ENCODE measurements at regions not wholly inside any gene's neighbourhood (a gene's known extent, or its start where the extent isn't known, plus 50 kb on each side); places are given as distances from the start of the nearest gene placed in this dataset.

DNA sequence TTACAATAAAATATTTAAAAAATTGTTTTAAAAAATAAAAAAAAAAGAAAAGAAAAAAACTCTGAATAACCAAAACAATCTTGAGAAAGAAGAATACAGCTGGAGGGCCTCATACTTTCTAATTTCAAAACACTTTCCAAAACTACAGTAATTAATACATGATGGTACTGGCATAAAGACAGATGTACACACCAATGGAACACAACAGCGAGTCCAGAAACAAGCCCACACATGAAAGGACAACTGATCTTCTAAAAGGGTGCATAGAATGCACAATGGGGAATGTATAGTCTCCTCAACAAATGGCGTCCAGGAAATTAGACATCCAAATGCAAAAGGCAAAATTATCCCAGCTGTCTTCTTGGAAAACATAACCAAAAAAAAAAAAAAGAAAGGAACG is 99.6 kb downstream of the LURAP1L start:
- no peaks in the 10 kb centered on the region for H3K27me3 Mint-ChIP-seq (ENCODE audit: low read depth)
- CTCF ChIA-PET, result no interaction called here
- H3K36me3 Mint-ChIP-seq, result no peaks in the 10 kb centered on the region
- H3K4me1 Mint-ChIP-seq, result peaks cover 4% of the 10 kb centered on the region; the same call in 1 of the 2 replicates
- DNase-seq (ENCODE audit: low spot score) (no peak), ATAC-seq (no peak)
- no peak overlapping the region for H3K27ac Mint-ChIP-seq
- no peak overlapping the region for H3K4me3 Mint-ChIP-seq
- POLR2A ChIA-PET, result interaction anchor here (0.7 kb wide), 1 partner anchor 11 kb away, joined by 3 read pairs; no protein-coding TSS in a partner anchor
- no peaks in the 10 kb centered on the region for H3K9me3 Mint-ChIP-seq
- TF ChIP-seq, protein P1, sequence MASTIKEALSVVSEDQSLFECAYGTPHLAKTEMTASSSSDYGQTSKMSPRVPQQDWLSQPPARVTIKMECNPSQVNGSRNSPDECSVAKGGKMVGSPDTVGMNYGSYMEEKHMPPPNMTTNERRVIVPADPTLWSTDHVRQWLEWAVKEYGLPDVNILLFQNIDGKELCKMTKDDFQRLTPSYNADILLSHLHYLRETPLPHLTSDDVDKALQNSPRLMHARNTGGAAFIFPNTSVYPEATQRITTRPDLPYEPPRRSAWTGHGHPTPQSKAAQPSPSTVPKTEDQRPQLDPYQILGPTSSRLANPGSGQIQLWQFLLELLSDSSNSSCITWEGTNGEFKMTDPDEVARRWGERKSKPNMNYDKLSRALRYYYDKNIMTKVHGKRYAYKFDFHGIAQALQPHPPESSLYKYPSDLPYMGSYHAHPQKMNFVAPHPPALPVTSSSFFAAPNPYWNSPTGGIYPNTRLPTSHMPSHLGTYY (CRISPR knock-in tag; IDR thresholded peaks at IDR 0.05), result no peak
- TF ChIP-seq CDX4 (CRISPR knock-in tag; IDR thresholded peaks at IDR 0.05; ENCODE audit: borderline replicate concordance) (no peak), FOXJ3 (CRISPR knock-in tag; IDR thresholded peaks at IDR 0.05; ENCODE audit: borderline replicate concordance) (no peak), PRDM15 (CRISPR knock-in tag; IDR thresholded peaks at IDR 0.05) (no peak)

DNA sequence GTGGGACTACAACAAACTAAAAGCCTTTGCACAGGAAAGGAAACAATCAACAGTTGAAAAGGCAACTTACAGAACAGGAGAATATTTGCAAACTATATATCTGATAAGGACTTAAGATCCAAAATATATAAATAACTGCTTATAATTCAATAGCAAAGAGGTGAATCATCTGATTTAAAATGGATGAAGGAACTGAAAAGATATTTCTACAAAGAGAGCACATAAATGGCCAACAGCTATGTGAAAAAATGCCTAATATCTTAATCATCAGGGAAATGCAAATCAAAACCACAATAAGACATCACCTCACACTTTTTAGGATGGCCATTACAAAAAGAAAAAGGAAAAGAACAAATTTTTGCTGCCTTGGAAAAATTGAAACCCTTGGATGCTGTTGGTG is 100.4 kb downstream of the LURAP1L start:
- TF ChIP-seq KAT7 (CRISPR knock-in tag; IDR thresholded peaks at IDR 0.05; ENCODE audit: borderline replicate concordance) (no peak), TP53 (CRISPR knock-in tag; IDR thresholded peaks at IDR 0.05) (no peak), GRHL2 (CRISPR knock-in tag; IDR thresholded peaks at IDR 0.05; ENCODE audit: insufficient replicate concordance, severe bottlenecking) (no peak), EMX1 (CRISPR knock-in tag; IDR thresholded peaks at IDR 0.05) (no peak), CREM (CRISPR knock-in tag; IDR thresholded peaks at IDR 0.05) (no peak), SP1 (CRISPR knock-in tag; conservative IDR thresholded peaks at IDR 0.05) (no peak), MYBL2 (CRISPR knock-in tag; IDR thresholded peaks at IDR 0.05) (no peak), ZNF232 (CRISPR knock-in tag; IDR thresholded peaks at IDR 0.05) (no peak), ESRRA (CRISPR knock-in tag; IDR thresholded peaks at IDR 0.05; ENCODE audit: borderline replicate concordance) (no peak), FOXK1 (CRISPR knock-in tag; IDR thresholded peaks at IDR 0.05) (no peak)
- TF ChIP-seq, protein P1 (CRISPR knock-in tag; IDR thresholded peaks at IDR 0.05), result no peak
- TF ChIP-seq, protein P2, sequence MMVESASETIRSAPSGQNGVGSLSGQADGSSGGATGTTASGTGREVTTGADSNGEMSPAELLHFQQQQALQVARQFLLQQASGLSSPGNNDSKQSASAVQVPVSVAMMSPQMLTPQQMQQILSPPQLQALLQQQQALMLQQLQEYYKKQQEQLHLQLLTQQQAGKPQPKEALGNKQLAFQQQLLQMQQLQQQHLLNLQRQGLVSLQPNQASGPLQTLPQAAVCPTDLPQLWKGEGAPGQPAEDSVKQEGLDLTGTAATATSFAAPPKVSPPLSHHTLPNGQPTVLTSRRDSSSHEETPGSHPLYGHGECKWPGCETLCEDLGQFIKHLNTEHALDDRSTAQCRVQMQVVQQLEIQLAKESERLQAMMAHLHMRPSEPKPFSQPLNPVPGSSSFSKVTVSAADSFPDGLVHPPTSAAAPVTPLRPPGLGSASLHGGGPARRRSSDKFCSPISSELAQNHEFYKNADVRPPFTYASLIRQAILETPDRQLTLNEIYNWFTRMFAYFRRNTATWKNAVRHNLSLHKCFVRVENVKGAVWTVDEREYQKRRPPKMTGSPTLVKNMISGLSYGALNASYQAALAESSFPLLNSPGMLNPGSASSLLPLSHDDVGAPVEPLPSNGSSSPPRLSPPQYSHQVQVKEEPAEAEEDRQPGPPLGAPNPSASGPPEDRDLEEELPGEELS (CRISPR knock-in tag; IDR thresholded peaks at IDR 0.05), result no peak
- TF ChIP-seq, protein P3, sequence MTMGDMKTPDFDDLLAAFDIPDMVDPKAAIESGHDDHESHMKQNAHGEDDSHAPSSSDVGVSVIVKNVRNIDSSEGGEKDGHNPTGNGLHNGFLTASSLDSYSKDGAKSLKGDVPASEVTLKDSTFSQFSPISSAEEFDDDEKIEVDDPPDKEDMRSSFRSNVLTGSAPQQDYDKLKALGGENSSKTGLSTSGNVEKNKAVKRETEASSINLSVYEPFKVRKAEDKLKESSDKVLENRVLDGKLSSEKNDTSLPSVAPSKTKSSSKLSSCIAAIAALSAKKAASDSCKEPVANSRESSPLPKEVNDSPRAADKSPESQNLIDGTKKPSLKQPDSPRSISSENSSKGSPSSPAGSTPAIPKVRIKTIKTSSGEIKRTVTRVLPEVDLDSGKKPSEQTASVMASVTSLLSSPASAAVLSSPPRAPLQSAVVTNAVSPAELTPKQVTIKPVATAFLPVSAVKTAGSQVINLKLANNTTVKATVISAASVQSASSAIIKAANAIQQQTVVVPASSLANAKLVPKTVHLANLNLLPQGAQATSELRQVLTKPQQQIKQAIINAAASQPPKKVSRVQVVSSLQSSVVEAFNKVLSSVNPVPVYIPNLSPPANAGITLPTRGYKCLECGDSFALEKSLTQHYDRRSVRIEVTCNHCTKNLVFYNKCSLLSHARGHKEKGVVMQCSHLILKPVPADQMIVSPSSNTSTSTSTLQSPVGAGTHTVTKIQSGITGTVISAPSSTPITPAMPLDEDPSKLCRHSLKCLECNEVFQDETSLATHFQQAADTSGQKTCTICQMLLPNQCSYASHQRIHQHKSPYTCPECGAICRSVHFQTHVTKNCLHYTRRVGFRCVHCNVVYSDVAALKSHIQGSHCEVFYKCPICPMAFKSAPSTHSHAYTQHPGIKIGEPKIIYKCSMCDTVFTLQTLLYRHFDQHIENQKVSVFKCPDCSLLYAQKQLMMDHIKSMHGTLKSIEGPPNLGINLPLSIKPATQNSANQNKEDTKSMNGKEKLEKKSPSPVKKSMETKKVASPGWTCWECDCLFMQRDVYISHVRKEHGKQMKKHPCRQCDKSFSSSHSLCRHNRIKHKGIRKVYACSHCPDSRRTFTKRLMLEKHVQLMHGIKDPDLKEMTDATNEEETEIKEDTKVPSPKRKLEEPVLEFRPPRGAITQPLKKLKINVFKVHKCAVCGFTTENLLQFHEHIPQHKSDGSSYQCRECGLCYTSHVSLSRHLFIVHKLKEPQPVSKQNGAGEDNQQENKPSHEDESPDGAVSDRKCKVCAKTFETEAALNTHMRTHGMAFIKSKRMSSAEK (CRISPR knock-in tag; IDR thresholded peaks at IDR 0.05; ENCODE audit: borderline replicate concordance), result no peak
- ATAC-seq (no peak), DNase-seq (ENCODE audit: low spot score) (no peak)
- Mint-ChIP-seq H3K4me3 (no peak overlapping the region), H3K27ac (no peak overlapping the region), H3K9me3 (no peaks in the 10 kb centered on the region), H3K27me3 (ENCODE audit: low read depth) (no peaks in the 10 kb centered on the region), H3K4me1 (peaks cover 4% of the 10 kb centered on the region; the same call in 1 of the 2 replicates), H3K36me3 (no peaks in the 10 kb centered on the region)
- ChIA-PET CTCF (no interaction called here), POLR2A (no interaction called here)

Data from WTC11 (cell line).